Retinal pigment epithelial cell (primary cell): ENCODE measurements at regions not wholly inside any gene's neighbourhood (a gene's known extent, or its start where the extent isn't known, plus 50 kb on each side); places are given as distances from the start of the nearest gene placed in this dataset.

ENCODE experiments used
- DNase-seq: peaks from one replicate; pipeline ENCODE4 v3.0.0-alpha.2; 2010; ENCODE audit warnings: low read depth
- H3K4me3 ChIP-seq: 2 replicates; pipeline ENCODE4 v1.5.1; 2011; ENCODE audit warnings: mild to moderate bottlenecking, low read length, control low read depth, moderate library complexity
- CTCF ChIP-seq: conservative IDR thresholded peaks from 2 replicates; pipeline ENCODE4 v1.5.1; 2011; ENCODE audit warnings: low read depth, low read length, control low read depth, inconsistent platforms

- no peak for DNase-seq
- no peak for TF ChIP-seq CTCF
- no peak overlapping the region for H3K4me3 ChIP-seq
Measured at GRCh38 chr14:49954171-49954631, 61.3 kb downstream of the ARF6 start.

- DNase-seq = no peak
- TF ChIP-seq CTCF = no peak
- no peak overlapping the region for H3K4me3 ChIP-seq
Measured at GRCh38 chr14:49955024-49955423, 62.1 kb downstream of the ARF6 start.

- DNase-seq = no peak
- no peak overlapping the region for H3K4me3 ChIP-seq
- TF ChIP-seq CTCF = no peak
Measured at GRCh38 chr14:49957089-49957852, 64.4 kb downstream of the ARF6 start.

- H3K4me3 ChIP-seq = no peak overlapping the region
- no peak for DNase-seq
- TF ChIP-seq CTCF = no peak
Measured at GRCh38 chr14:49959822-49960408, 67.0 kb downstream of the ARF6 start.

GRCh38 chr14:49960453-49960852 lies 67.6 kb downstream of the ARF6 start:
- TF ChIP-seq CTCF = no peak
- DNase-seq = no peak
- no peak overlapping the region for H3K4me3 ChIP-seq

GRCh38 chr14:49961270-49962222 lies 68.7 kb downstream of the ARF6 start:
- TF ChIP-seq CTCF = no peak
- DNase-seq = no peak
- no peak overlapping the region for H3K4me3 ChIP-seq
